IMR-90 (cell line): ENCODE measurements at regions not wholly inside any gene's neighbourhood (a gene's known extent, or its start where the extent isn't known, plus 50 kb on each side); places are given as distances from the start of the nearest gene placed in this dataset.

Experiments used
- ATAC-seq: fragments of 200-7000 bp; cut with Tn5 transposase; 2 replicates; pipeline ENCODE4 v1.9.1; 2020; ENCODE audit warnings: low read depth, mild to moderate bottlenecking, moderate library complexity
- BruUV-seq: library from RNA; stranded (reverse); fragments of 400-500 nt; replicated peaks from 2 replicates; lab custom pipeline; 2021; lab: Mats Ljungman, UMichigan
- CTCF ChIA-PET: fragments of 300-600 bp; formaldehyde crosslinking; extraction: SDS; loops from one replicate; lab custom pipeline; 2021; ENCODE audit warnings: antibody characterized with exemption; lab: Yijun Ruan, JAX
- POLR2A ChIA-PET: fragments of 300-600 bp; sonication (Branson Sonifier 250); formaldehyde crosslinking; loops from one replicate; lab custom pipeline; 2022; ENCODE audit warnings: antibody characterized with exemption; ENCODE audit not compliant: unreplicated experiment; lab: Charles Lee
- DNase-seq: peaks from one replicate; pipeline ENCODE4 v3.0.0; 2013
- H2AFZ ChIP-seq: replicated peaks from 2 replicates; pipeline ENCODE3; 2013; ENCODE audit warnings: low read length, mild to moderate bottlenecking; ENCODE audit not compliant: poor library complexity
- H2AK5ac ChIP-seq: 2 replicates; pipeline ENCODE4 v1.6.1; 2013; ENCODE audit warnings: low read depth, low read length, inconsistent platforms
- H2AK9ac ChIP-seq: replicated peaks from 2 replicates; pipeline ENCODE3; 2013; ENCODE audit warnings: mild to moderate bottlenecking, low read depth, low read length, moderate library complexity; ENCODE audit not compliant: poor library complexity
- H2BK120ac ChIP-seq: 2 replicates; pipeline ENCODE4 v1.6.1; 2013; ENCODE audit warnings: low read depth, low read length, inconsistent platforms
- H2BK15ac ChIP-seq: 3 replicates; pipeline ENCODE4 v1.6.1; 2013; ENCODE audit warnings: low read depth, low read length, inconsistent platforms
- H2BK20ac ChIP-seq: 2 replicates; pipeline ENCODE4 v1.6.1; 2013; ENCODE audit warnings: low read depth, mild to moderate bottlenecking, inconsistent platforms, low read length, moderate library complexity
- H2BK5ac ChIP-seq: 2 replicates; pipeline ENCODE4 v1.6.1; 2013; ENCODE audit warnings: mild to moderate bottlenecking, low read depth, low read length, inconsistent platforms; ENCODE audit not compliant: poor library complexity, severe bottlenecking
- H3K14ac ChIP-seq: replicated peaks from 2 replicates; pipeline ENCODE4 v1.6.1; 2013; ENCODE audit warnings: low read depth, low read length, inconsistent platforms
- H3K18ac ChIP-seq: 2 replicates; pipeline ENCODE4 v1.6.1; 2013; ENCODE audit warnings: low read depth, low read length, control low read depth
- H3K23ac ChIP-seq: 2 replicates; pipeline ENCODE4 v1.6.1; 2013; ENCODE audit warnings: low read depth, low read length, inconsistent platforms
- H3K27ac ChIP-seq: 2 replicates; pipeline ENCODE4 v1.5.1; 2013; ENCODE audit warnings: mild to moderate bottlenecking, control low read depth, low read length; ENCODE audit not compliant: insufficient read depth
- H3K27me3 ChIP-seq: 2 replicates; pipeline ENCODE4 v1.6.1; 2013; ENCODE audit warnings: low read length; ENCODE audit not compliant: control insufficient read depth, insufficient read depth
- H3K36me3 ChIP-seq: 2 replicates; pipeline ENCODE4 v1.6.1; 2013; ENCODE audit warnings: low read length, mixed read lengths; ENCODE audit not compliant: control insufficient read depth, insufficient read depth
- H3K4ac ChIP-seq: 2 replicates; pipeline ENCODE4 v1.6.1; 2013; ENCODE audit warnings: low read depth, low read length, inconsistent platforms
- H3K4me1 ChIP-seq: 2 replicates; pipeline ENCODE4 v1.6.1; 2013; ENCODE audit warnings: low read length, mixed read lengths; ENCODE audit not compliant: control insufficient read depth, insufficient read depth
- H3K4me2 ChIP-seq: 2 replicates; pipeline ENCODE4 v1.6.1; 2013; ENCODE audit warnings: low read depth, mild to moderate bottlenecking, control low read depth, low read length, moderate library complexity
- H3K4me3 ChIP-seq: 2 replicates; pipeline ENCODE4 v1.5.1; 2013; ENCODE audit warnings: low read depth, mild to moderate bottlenecking, control low read depth, low read length, moderate library complexity; ENCODE audit not compliant: insufficient read depth
- H3K56ac ChIP-seq: 2 replicates; pipeline ENCODE4 v1.6.1; 2013; ENCODE audit warnings: low read length, inconsistent platforms; ENCODE audit not compliant: insufficient read depth; ENCODE audit errors: extremely low read depth
- H3K79me1 ChIP-seq, 2 experiments: 2 replicates each; pipeline ENCODE4 v1.6.1; 2013; ENCODE audit warnings: low read length in 2 of 2, inconsistent platforms in 1 of 2, low read depth in 1 of 2
- H3K9ac ChIP-seq: 2 replicates; pipeline ENCODE4 v1.6.1; 2013; ENCODE audit warnings: low read depth, low read length, control low read depth
- H3K9me1 ChIP-seq: 2 replicates; pipeline ENCODE4 v1.6.1; 2013; ENCODE audit warnings: low read length, inconsistent platforms; ENCODE audit not compliant: insufficient read depth
- H3K9me3 ChIP-seq: 2 replicates; pipeline ENCODE4 v1.6.1; 2013; ENCODE audit warnings: low read length; ENCODE audit not compliant: control insufficient read depth, insufficient read depth
- H4K20me1 ChIP-seq: 2 replicates; pipeline ENCODE4 v1.6.1; 2013; ENCODE audit warnings: low read length, inconsistent platforms; ENCODE audit not compliant: insufficient read depth
- H4K5ac ChIP-seq: 2 replicates; pipeline ENCODE4 v1.6.1; 2013; ENCODE audit warnings: mild to moderate bottlenecking, low read depth, low read length, control low read depth
- H4K8ac ChIP-seq, 2 experiments: 2 replicates each; pipeline ENCODE4 v1.6.1; 2013; ENCODE audit warnings: low read depth in 2 of 2, low read length in 2 of 2, control low read depth in 1 of 2, inconsistent platforms in 1 of 2
- H4K91ac ChIP-seq: 2 replicates; pipeline ENCODE4 v1.6.1; 2013; ENCODE audit warnings: low read depth, low read length, inconsistent platforms; ENCODE audit not compliant: insufficient read depth
- FOS ChIP-seq: fragments of 150-350 bp; IDR thresholded peaks from 2 replicates; pipeline ENCODE4 v1.6.1; 2016; ENCODE audit warnings: low read depth, low read length
- MAFK ChIP-seq: IDR thresholded peaks from 2 replicates; pipeline ENCODE4 v1.6.1; 2012; ENCODE audit warnings: low read depth, low read length, improper control_type of control experiment
- MAZ ChIP-seq: IDR thresholded peaks from 2 replicates; pipeline ENCODE4 v1.6.1; 2012; ENCODE audit warnings: low read depth, mild to moderate bottlenecking, low read length, improper control_type of control experiment, moderate library complexity, borderline replicate concordance
- NFE2L2 ChIP-seq: fragments of 150-350 bp; IDR thresholded peaks from 2 replicates; pipeline ENCODE4 v1.6.1; 2016; ENCODE audit warnings: low read depth, mild to moderate bottlenecking, low read length
- POLR2A ChIP-seq: IDR thresholded peaks from 2 replicates; pipeline ENCODE4 v1.6.1; 2012; ENCODE audit warnings: mild to moderate bottlenecking, low read depth, low read length
- RCOR1 ChIP-seq: IDR thresholded peaks from 2 replicates; pipeline ENCODE4 v1.6.1; 2012; ENCODE audit warnings: mild to moderate bottlenecking, low read length, improper control_type of control experiment; ENCODE audit not compliant: insufficient replicate concordance
- WGBS, 2 experiments: methylation state at CpG; one replicate each; pipeline versions ENCODE4 v1.1.5 to v1.1.7; 2013; ENCODE audit warnings: missing lambda C conversion rate in 2 of 2; ENCODE audit not compliant: insufficient read length in 1 of 2; ENCODE audit errors: extremely low coverage in 2 of 2; 5-methylcytosine and 5-hydroxymethylcytosine counted together
- dilution Hi-C: fragments of 300-500 bp; cut with HindIII; formaldehyde crosslinking; loops from one replicate; pipeline ENCODE4 v1.14.3; 2018; ENCODE audit warnings: low sequenced_read_pairs; ENCODE audit not compliant: unreplicated experiment
- in situ Hi-C: fragments of 300-500 bp; cut with MboI; formaldehyde crosslinking; loops from 3 replicates; pipeline ENCODE4 v1.14.3; 2019; ENCODE audit warnings: low sequenced_read_pairs, inconsistent platforms, mixed read lengths
- intact Hi-C: fragments of 100-400 bp; cut with micrococcal nuclease; formaldehyde crosslinking; loops from 2 replicates; pipeline ENCODE4 v1.10.0; 2022

- ATAC-seq: no peak
- CTCF ChIA-PET: no interaction called here
- POLR2A ChIA-PET: no interaction called here
Observed at GRCh38 chr5:114734238-114734637, 372.4 kb downstream of the KCNN2 start.

More at GRCh38 chr5:114734238-114734637, 372.4 kb downstream of the KCNN2 start:
- H4K8ac ChIP-seq: no peak overlapping the region
- intact Hi-C loops (no loop called here), dilution Hi-C loops (no loop called here), in situ Hi-C loops (no loop called here)
- H3K36me3 ChIP-seq: no peaks in the 10 kb centered on the region
- H3K4me1 ChIP-seq: no peaks in the 10 kb centered on the region
- H3K9me3 ChIP-seq: peaks cover 17% of the 10 kb centered on the region
- no peak overlapping the region for H2AK5ac ChIP-seq
- H4K20me1 ChIP-seq: no peaks in the 10 kb centered on the region
- no peak overlapping the region for H3K9ac ChIP-seq
- no peak overlapping the region for H2AK9ac ChIP-seq
- DNase-seq: no peak
- no peak overlapping the region for H3K14ac ChIP-seq
- H3K56ac ChIP-seq: no peak overlapping the region
- no CpG with 5 or more reads among the region's 1 CpG for WGBS, 2 experiments
- H2BK20ac ChIP-seq: no peak overlapping the region
- no peak overlapping the region for H2BK120ac ChIP-seq
- H3K4ac ChIP-seq: no peak overlapping the region
- no peak overlapping the region for H3K23ac ChIP-seq
- H3K9me1 ChIP-seq: no peaks in the 10 kb centered on the region
- no peak overlapping the region for H3K4me3 ChIP-seq
- H3K27ac ChIP-seq: no peak overlapping the region
- no peak overlapping the region for H4K91ac ChIP-seq
- H3K18ac ChIP-seq: no peak overlapping the region
- no TSS peak for BruUV-seq
- no peak overlapping the region for H2BK5ac ChIP-seq
- no peaks in the 10 kb centered on the region for H3K79me1 ChIP-seq
- H4K5ac ChIP-seq: no peak overlapping the region
- TF ChIP-seq FOS (no peak), MAFK (no peak), MAZ (no peak), RCOR1 (no peak), POLR2A (no peak), NFE2L2 (no peak)
- no peaks in the 10 kb centered on the region for H3K27me3 ChIP-seq
- no peak overlapping the region for H2BK15ac ChIP-seq
- no peak overlapping the region for H2AFZ ChIP-seq
- H3K4me2 ChIP-seq: no peak overlapping the region
